GM12872 (cell line): ENCODE measurements at regions not wholly inside any gene's neighbourhood (a gene's known extent, or its start where the extent isn't known, plus 50 kb on each side); places are given as distances from the start of the nearest gene placed in this dataset.

Experiments
- TF ChIP-seq, protein P1 (sequence below): IDR thresholded peaks from 3 replicates; pipeline ENCODE4 v1.5.1; 2011; ENCODE audit warnings: low read depth, mild to moderate bottlenecking, low read length, moderate library complexity; ENCODE audit not compliant: insufficient read depth

DNA sequence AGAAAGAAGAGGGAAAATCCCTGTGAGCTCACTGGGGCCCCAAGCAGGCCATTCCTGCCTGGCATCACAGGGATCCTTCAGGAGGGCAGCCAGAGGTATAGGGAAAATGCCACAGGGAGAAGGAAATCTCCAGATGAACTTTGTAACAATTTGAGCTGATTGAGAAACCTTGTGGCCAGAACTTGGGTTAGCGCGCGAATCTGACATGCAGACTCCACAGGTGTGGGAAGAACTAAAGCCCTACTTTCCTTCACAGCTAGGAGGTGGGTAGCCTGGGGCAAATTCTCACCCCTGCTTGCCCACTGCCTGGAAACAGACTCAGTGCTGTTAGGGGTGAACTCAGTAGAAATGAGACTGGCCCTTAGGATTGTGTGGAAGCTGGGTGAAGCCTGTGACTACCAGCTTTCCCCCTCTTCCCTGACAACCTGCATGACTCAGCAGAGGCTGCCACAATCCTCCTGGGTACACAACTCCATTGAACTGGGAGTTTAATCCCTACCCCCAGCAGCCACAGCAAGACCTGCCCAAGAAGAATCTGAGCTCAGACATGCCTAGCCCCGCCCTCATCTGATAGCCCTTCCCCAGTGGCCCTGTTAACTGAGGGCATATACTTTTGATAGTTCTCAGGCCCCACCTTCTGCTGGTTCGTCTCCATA lies 57.2 kb upstream of the USP9Y start:
- TF ChIP-seq, protein P1, sequence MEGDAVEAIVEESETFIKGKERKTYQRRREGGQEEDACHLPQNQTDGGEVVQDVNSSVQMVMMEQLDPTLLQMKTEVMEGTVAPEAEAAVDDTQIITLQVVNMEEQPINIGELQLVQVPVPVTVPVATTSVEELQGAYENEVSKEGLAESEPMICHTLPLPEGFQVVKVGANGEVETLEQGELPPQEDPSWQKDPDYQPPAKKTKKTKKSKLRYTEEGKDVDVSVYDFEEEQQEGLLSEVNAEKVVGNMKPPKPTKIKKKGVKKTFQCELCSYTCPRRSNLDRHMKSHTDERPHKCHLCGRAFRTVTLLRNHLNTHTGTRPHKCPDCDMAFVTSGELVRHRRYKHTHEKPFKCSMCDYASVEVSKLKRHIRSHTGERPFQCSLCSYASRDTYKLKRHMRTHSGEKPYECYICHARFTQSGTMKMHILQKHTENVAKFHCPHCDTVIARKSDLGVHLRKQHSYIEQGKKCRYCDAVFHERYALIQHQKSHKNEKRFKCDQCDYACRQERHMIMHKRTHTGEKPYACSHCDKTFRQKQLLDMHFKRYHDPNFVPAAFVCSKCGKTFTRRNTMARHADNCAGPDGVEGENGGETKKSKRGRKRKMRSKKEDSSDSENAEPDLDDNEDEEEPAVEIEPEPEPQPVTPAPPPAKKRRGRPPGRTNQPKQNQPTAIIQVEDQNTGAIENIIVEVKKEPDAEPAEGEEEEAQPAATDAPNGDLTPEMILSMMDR, result no peak

DNA sequence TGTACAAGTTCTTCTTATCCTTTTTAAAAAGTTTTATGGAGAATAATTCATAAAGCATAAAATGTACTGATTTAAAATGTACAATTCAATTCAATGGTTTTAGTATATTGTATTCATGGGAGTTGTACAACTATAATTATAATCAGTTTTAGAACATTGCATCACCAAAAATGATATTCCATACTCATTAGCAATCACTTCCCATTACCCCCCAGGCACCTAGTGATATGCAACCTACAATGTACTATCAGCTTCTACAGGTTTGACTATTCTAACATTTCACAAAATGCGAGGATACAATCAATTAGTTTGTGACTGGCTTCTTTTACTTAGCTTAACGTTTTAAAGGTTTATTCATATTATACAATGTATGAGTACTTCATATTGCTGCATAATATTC lies 49.9 kb upstream of the USP9Y start:
- TF ChIP-seq, protein P1, result no peak
